ENCODE measurements at regions not wholly inside any gene's neighbourhood (a gene's known extent, or its start where the extent isn't known, plus 50 kb on each side); places are given as distances from the start of the nearest gene placed in this dataset.

- TF ChIP-seq SNAI2 (CRISPR knock-in tag; IDR thresholded peaks at IDR 0.05) (no peak), ISL1 (CRISPR knock-in tag; IDR thresholded peaks at IDR 0.05) (no peak), ZC3H10 (CRISPR knock-in tag; IDR thresholded peaks at IDR 0.05) (no peak), BACH2 (CRISPR knock-in tag; IDR thresholded peaks at IDR 0.05; ENCODE audit: borderline replicate concordance) (no peak)
Observed at GRCh38 chr15:58340176-58340575, 91.6 kb upstream of the LIPC start (continued).

- ATAC-seq: no peak
- TF ChIP-seq RARB (CRISPR knock-in tag; IDR thresholded peaks at IDR 0.05): no peak
- TF ChIP-seq CSRNP3 (CRISPR knock-in tag; IDR thresholded peaks at IDR 0.05): no peak
- TF ChIP-seq ZFP30 (CRISPR knock-in tag; IDR thresholded peaks at IDR 0.05): no peak
- TF ChIP-seq GLIS3 (CRISPR knock-in tag; IDR thresholded peaks at IDR 0.05): no peak
- no peak for TF ChIP-seq TSHZ2 (CRISPR knock-in tag; IDR thresholded peaks at IDR 0.05)
- TF ChIP-seq BACH2 (CRISPR knock-in tag; IDR thresholded peaks at IDR 0.05; ENCODE audit: borderline replicate concordance): no peak
- no peak for TF ChIP-seq PATZ1 (CRISPR knock-in tag; IDR thresholded peaks at IDR 0.05; ENCODE audit: borderline replicate concordance)
Observed at GRCh38 chr15:58342508-58342907, 89.3 kb upstream of the LIPC start.

- no peak for TF ChIP-seq ZC3H10 (CRISPR knock-in tag; IDR thresholded peaks at IDR 0.05)
- TF ChIP-seq SNAI2 (CRISPR knock-in tag; IDR thresholded peaks at IDR 0.05): no peak
- TF ChIP-seq PPARA (CRISPR knock-in tag; IDR thresholded peaks at IDR 0.05; ENCODE audit: borderline replicate concordance): no peak
- TF ChIP-seq ZFP3 (CRISPR knock-in tag; IDR thresholded peaks at IDR 0.05): no peak
- no peak for TF ChIP-seq POU6F1 (CRISPR knock-in tag; IDR thresholded peaks at IDR 0.05; ENCODE audit: borderline replicate concordance, low read depth)
- no peak for TF ChIP-seq GLIS3 (CRISPR knock-in tag; IDR thresholded peaks at IDR 0.05)
- no peak for TF ChIP-seq ZFP30 (CRISPR knock-in tag; IDR thresholded peaks at IDR 0.05)
- no peak for TF ChIP-seq ISL1 (CRISPR knock-in tag; IDR thresholded peaks at IDR 0.05)
- TF ChIP-seq CREB5 (CRISPR knock-in tag; IDR thresholded peaks at IDR 0.05; ENCODE audit: low read depth): no peak
- no peak for TF ChIP-seq ZNF565 (CRISPR knock-in tag; conservative IDR thresholded peaks at IDR 0.05; ENCODE audit: low read depth)
- no peak for TF ChIP-seq TCF4 (CRISPR knock-in tag; IDR thresholded peaks at IDR 0.05; ENCODE audit: borderline replicate concordance)
- TF ChIP-seq ARNTL (CRISPR knock-in tag; IDR thresholded peaks at IDR 0.05; ENCODE audit: borderline replicate concordance, low read depth): no peak
- no peak for TF ChIP-seq CSDC2 (CRISPR knock-in tag; IDR thresholded peaks at IDR 0.05)
- no peak for TF ChIP-seq TOX (CRISPR knock-in tag; IDR thresholded peaks at IDR 0.05; ENCODE audit: borderline replicate concordance)
- TF ChIP-seq ZNF8 (CRISPR knock-in tag; IDR thresholded peaks at IDR 0.05): no peak
- TF ChIP-seq OSR1 (CRISPR knock-in tag; IDR thresholded peaks at IDR 0.05): no peak
- no peak for TF ChIP-seq ESRRG (CRISPR knock-in tag; IDR thresholded peaks at IDR 0.05)
- no peak for TF ChIP-seq BACH2 (CRISPR knock-in tag; IDR thresholded peaks at IDR 0.05; ENCODE audit: borderline replicate concordance)
- TF ChIP-seq TSHZ2 (CRISPR knock-in tag; IDR thresholded peaks at IDR 0.05): no peak
- TF ChIP-seq ZNF70 (CRISPR knock-in tag; IDR thresholded peaks at IDR 0.05): no peak
- no peak for ATAC-seq
Observed at GRCh38 chr15:58344213-58345070, 87.3 kb upstream of the LIPC start.
